ENCODE measurements at regions not wholly inside any gene's neighbourhood (a gene's known extent, or its start where the extent isn't known, plus 50 kb on each side); places are given as distances from the start of the nearest gene placed in this dataset.

DNA sequence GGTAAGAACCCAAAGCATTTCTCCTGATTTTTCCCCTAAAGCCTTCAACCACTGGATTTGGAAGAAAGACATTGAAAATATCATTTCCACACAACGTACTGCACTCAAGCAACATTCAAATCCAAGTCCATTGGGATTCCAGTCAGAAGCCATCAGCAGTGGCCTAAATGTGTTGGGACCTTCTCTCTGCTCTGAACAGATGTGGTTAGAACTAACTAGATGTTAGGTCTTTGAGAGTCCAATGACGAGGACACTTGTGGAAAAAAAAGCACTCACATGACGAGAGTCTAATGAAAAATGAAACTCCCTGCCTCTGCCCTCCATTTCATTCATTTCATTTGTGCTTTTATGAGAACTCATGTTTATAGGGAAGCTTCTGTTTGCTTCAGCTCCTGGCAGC is 382.3 kb downstream of the SIPA1L2 start:
- TF ChIP-seq, protein P1, sequence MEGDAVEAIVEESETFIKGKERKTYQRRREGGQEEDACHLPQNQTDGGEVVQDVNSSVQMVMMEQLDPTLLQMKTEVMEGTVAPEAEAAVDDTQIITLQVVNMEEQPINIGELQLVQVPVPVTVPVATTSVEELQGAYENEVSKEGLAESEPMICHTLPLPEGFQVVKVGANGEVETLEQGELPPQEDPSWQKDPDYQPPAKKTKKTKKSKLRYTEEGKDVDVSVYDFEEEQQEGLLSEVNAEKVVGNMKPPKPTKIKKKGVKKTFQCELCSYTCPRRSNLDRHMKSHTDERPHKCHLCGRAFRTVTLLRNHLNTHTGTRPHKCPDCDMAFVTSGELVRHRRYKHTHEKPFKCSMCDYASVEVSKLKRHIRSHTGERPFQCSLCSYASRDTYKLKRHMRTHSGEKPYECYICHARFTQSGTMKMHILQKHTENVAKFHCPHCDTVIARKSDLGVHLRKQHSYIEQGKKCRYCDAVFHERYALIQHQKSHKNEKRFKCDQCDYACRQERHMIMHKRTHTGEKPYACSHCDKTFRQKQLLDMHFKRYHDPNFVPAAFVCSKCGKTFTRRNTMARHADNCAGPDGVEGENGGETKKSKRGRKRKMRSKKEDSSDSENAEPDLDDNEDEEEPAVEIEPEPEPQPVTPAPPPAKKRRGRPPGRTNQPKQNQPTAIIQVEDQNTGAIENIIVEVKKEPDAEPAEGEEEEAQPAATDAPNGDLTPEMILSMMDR (conservative IDR thresholded peaks at IDR 0.05), result no peak
- TF ChIP-seq ZFX (IDR thresholded peaks at IDR 0.05), result no peak

All from C4-2B (cell line).